ENCODE measurements at regions not wholly inside any gene's neighbourhood (a gene's known extent, or its start where the extent isn't known, plus 50 kb on each side); places are given as distances from the start of the nearest gene placed in this dataset.
"Not testable (repeated sequence)": the region's sequence is repeated elsewhere in the genome, so short reads cannot be mapped to it uniquely, and the experiment has no call there.

GRCh38 chr5:21071421-21071820 lies 1083.4 kb upstream of the CDH18 start:
- no peaks in the 10 kb centered on the region for H3K36me3 Mint-ChIP-seq
- DNase-seq (no peak), ATAC-seq (ENCODE audit: low read depth in 2 of 2) (no peak)
- H3K4me1 Mint-ChIP-seq = peaks cover 0 to 16% (median 0%) of the 10 kb centered on the region in 3 donors
- peak overlapping the region in 1 of 6 donors; percentile 53 for H3K27ac Mint-ChIP-seq
- H3K27me3 Mint-ChIP-seq = no peaks in the 10 kb centered on the region
- no peak overlapping the region for H3K4me3 Mint-ChIP-seq
- H3K9me3 Mint-ChIP-seq = peaks cover 0 to 3% (median 0%) of the 10 kb centered on the region in 7 donors

- Mint-ChIP-seq H3K9me3 (peaks cover 0 to 3% (median 0%) of the 10 kb centered on the region in 7 donors), H3K27me3 (no peaks in the 10 kb centered on the region), H3K27ac (peak overlapping the region in 2 of 6 donors; percentile 46 to 60), H3K36me3 (no peaks in the 10 kb centered on the region), H3K4me1 (peaks cover 0 to 16% (median 0%) of the 10 kb centered on the region in 3 donors), H3K4me3 (no peak overlapping the region)
- no peak for ATAC-seq (ENCODE audit: low read depth in 2 of 2)
- DNase-seq = no peak
Observed at GRCh38 chr5:21070858-21071257, 1082.9 kb upstream of the CDH18 start.

- ATAC-seq (ENCODE audit: low read depth in 2 of 2) (peak; percentile 56 to 76), DNase-seq (peak; percentile 15)
- Mint-ChIP-seq H3K36me3 (no peaks in the 10 kb centered on the region), H3K27me3 (no peaks in the 10 kb centered on the region), H3K4me1 (peaks cover 0 to 16% (median 0%) of the 10 kb centered on the region in 3 donors), H3K4me3 (peak overlapping the region in 5 of 8 donors; percentile 3 to 57 (median 40)), H3K27ac (peak overlapping the region in 4 of 6 donors; percentile 22 to 85 (median 54)), H3K9me3 (peaks cover 0 to 13% (median 3%) of the 10 kb centered on the region in 7 donors)
Observed at GRCh38 chr5:21067724-21068123, 1079.7 kb upstream of the CDH18 start.

- Mint-ChIP-seq H3K9me3 (peaks cover 5 to 18% (median 10%) of the 10 kb centered on the region in 7 donors), H3K27ac (no peak overlapping the region), H3K4me3 (no peak overlapping the region), H3K27me3 (no peaks in the 10 kb centered on the region), H3K36me3 (no peaks in the 10 kb centered on the region), H3K4me1 (peaks cover 10 to 53% (median 30%) of the 10 kb centered on the region in 3 donors)
- ATAC-seq (ENCODE audit: low read depth in 2 of 2) (no peak), DNase-seq (no peak)
Observed at GRCh38 chr5:21063146-21063545, 1075.1 kb upstream of the CDH18 start.

- H3K9me3 Mint-ChIP-seq = peaks cover 5 to 15% (median 8%) of the 10 kb centered on the region in 7 donors
- H3K4me1 Mint-ChIP-seq = peaks cover 12 to 46% (median 32%) of the 10 kb centered on the region in 3 donors
- peak overlapping the region in 7 of 8 donors; percentile 41 to 84 (median 76) for H3K4me3 Mint-ChIP-seq
- no peaks in the 10 kb centered on the region for H3K27me3 Mint-ChIP-seq
- peak; percentile 87 to 97 for ATAC-seq (ENCODE audit: low read depth in 2 of 2)
- H3K36me3 Mint-ChIP-seq = no peaks in the 10 kb centered on the region
- DNase-seq = peak; percentile 45
- H3K27ac Mint-ChIP-seq = peak overlapping the region; percentile 1 to 92 (median 64)
Observed at GRCh38 chr5:21058289-21058688, 1070.3 kb upstream of the CDH18 start.

- peaks cover 0 to 4% (median 0%) of the 10 kb centered on the region in 7 donors for H3K9me3 Mint-ChIP-seq
- no peaks in the 10 kb centered on the region for H3K4me1 Mint-ChIP-seq
- H3K36me3 Mint-ChIP-seq = no peaks in the 10 kb centered on the region
- DNase-seq (no peak), ATAC-seq (ENCODE audit: low read depth in 2 of 2) (no peak)
- H3K4me3 Mint-ChIP-seq = no peak overlapping the region
- no peaks in the 10 kb centered on the region for H3K27me3 Mint-ChIP-seq
- no peak overlapping the region for H3K27ac Mint-ChIP-seq
Observed at GRCh38 chr5:21051945-21052344, 1063.9 kb upstream of the CDH18 start.

- no peaks in the 10 kb centered on the region for H3K36me3 Mint-ChIP-seq
- no peak overlapping the region for H3K4me3 Mint-ChIP-seq
- peaks cover 1 to 5% (median 3%) of the 10 kb centered on the region in 7 donors for H3K9me3 Mint-ChIP-seq
- no peak overlapping the region for H3K27ac Mint-ChIP-seq
- DNase-seq (no peak), ATAC-seq (ENCODE audit: low read depth in 2 of 2) (no peak)
- H3K27me3 Mint-ChIP-seq = no peaks in the 10 kb centered on the region
- H3K4me1 Mint-ChIP-seq = no peaks in the 10 kb centered on the region
Observed at GRCh38 chr5:21049901-21050300, 1061.9 kb upstream of the CDH18 start.

- no peak overlapping the region for H3K27ac Mint-ChIP-seq
- peaks cover 0 to 5% (median 0%) of the 10 kb centered on the region in 7 donors for H3K9me3 Mint-ChIP-seq
- no peak overlapping the region for H3K4me3 Mint-ChIP-seq
- H3K27me3 Mint-ChIP-seq = no peaks in the 10 kb centered on the region
- no peak for DNase-seq
- ATAC-seq (ENCODE audit: low read depth in 2 of 2) = no peak
- no peaks in the 10 kb centered on the region for H3K4me1 Mint-ChIP-seq
- no peaks in the 10 kb centered on the region for H3K36me3 Mint-ChIP-seq
Observed at GRCh38 chr5:21030981-21031380, 1043.0 kb upstream of the CDH18 start.

- DNase-seq = no peak
- Mint-ChIP-seq H3K36me3 (no peaks in the 10 kb centered on the region), H3K4me1 (no peaks in the 10 kb centered on the region), H3K4me3 (no peak overlapping the region), H3K27me3 (no peaks in the 10 kb centered on the region), H3K27ac (no peak overlapping the region), H3K9me3 (peaks cover 0 to 13% (median 6%) of the 10 kb centered on the region in 7 donors)
- ATAC-seq (ENCODE audit: low read depth in 2 of 2) = no peak
Observed at GRCh38 chr5:21024966-21025365, 1037.0 kb upstream of the CDH18 start.

GRCh38 chr5:21013237-21013636 lies 1025.2 kb upstream of the CDH18 start:
- Mint-ChIP-seq H3K4me3 (no peak overlapping the region), H3K27ac (no peak overlapping the region), H3K27me3 (no peaks in the 10 kb centered on the region), H3K4me1 (peaks cover 0 to 10% (median 4%) of the 10 kb centered on the region in 3 donors), H3K9me3 (peaks cover 0 to 4% (median 2%) of the 10 kb centered on the region in 7 donors), H3K36me3 (no peaks in the 10 kb centered on the region)
- DNase-seq (no peak), ATAC-seq (ENCODE audit: low read depth in 2 of 2) (no peak)

GRCh38 chr5:21007781-21008180 lies 1019.8 kb upstream of the CDH18 start:
- ATAC-seq (ENCODE audit: low read depth in 2 of 2) (no peak), DNase-seq (no peak)
- no peak overlapping the region for H3K27ac Mint-ChIP-seq
- H3K9me3 Mint-ChIP-seq = peaks cover 0 to 3% (median 0%) of the 10 kb centered on the region in 7 donors
- no peak overlapping the region for H3K4me3 Mint-ChIP-seq
- H3K4me1 Mint-ChIP-seq = no peaks in the 10 kb centered on the region
- no peaks in the 10 kb centered on the region for H3K27me3 Mint-ChIP-seq
- no peaks in the 10 kb centered on the region for H3K36me3 Mint-ChIP-seq

GRCh38 chr5:20988933-20989332 lies 1000.9 kb upstream of the CDH18 start:
- not testable (repeated sequence) for H3K4me1 Mint-ChIP-seq; H3K4me3 Mint-ChIP-seq; ATAC-seq (ENCODE audit: low read depth in 2 of 2); DNase-seq; H3K27me3 Mint-ChIP-seq; H3K27ac Mint-ChIP-seq
- H3K9me3 Mint-ChIP-seq = peaks cover 11 to 17% (median 13%) of the 10 kb centered on the region in 7 donors
- peaks cover 0 to 11% of the 10 kb centered on the region in 2 donors for H3K36me3 Mint-ChIP-seq

GRCh38 chr5:20985754-20986153 lies 997.8 kb upstream of the CDH18 start:
- Mint-ChIP-seq H3K4me3 (no peak overlapping the region), H3K27me3 (no peaks in the 10 kb centered on the region), H3K4me1 (no peaks in the 10 kb centered on the region), H3K9me3 (peaks cover 10 to 17% (median 14%) of the 10 kb centered on the region in 7 donors), H3K36me3 (peaks cover 0 to 11% of the 10 kb centered on the region in 2 donors), H3K27ac (no peak overlapping the region)
- ATAC-seq (ENCODE audit: low read depth in 2 of 2) = no peak
- DNase-seq = no peak

GRCh38 chr5:20974426-20974825 lies 986.4 kb upstream of the CDH18 start:
- Mint-ChIP-seq H3K9me3 (peaks cover 0 to 3% (median 0%) of the 10 kb centered on the region in 7 donors), H3K36me3 (no peaks in the 10 kb centered on the region), H3K27ac (no peak overlapping the region), H3K4me1 (peaks cover 0 to 8% (median 5%) of the 10 kb centered on the region in 3 donors), H3K27me3 (no peaks in the 10 kb centered on the region), H3K4me3 (no peak overlapping the region)
- DNase-seq = no peak
- no peak for ATAC-seq (ENCODE audit: low read depth in 2 of 2)

Data from naive B cell (primary cell).